Testis (tissue), 2 donors: ENCODE measurements at regions not wholly inside any gene's neighbourhood (a gene's known extent, or its start where the extent isn't known, plus 50 kb on each side); places are given as distances from the start of the nearest gene placed in this dataset.

Experiments
- POLR2A ChIP-seq: fragments of 450-650 bp; IDR thresholded peaks from one replicate; pipeline ENCODE4 v1.6.1; 2017; ENCODE audit warnings: antibody characterized with exemption, mild to moderate bottlenecking, moderate library complexity
- TF ChIP-seq, protein P1 (sequence below), 3 experiments: fragments of 450-650 bp in 2 of 3; fragments of 200-600 bp in 1 of 3; sonication (generic) in 1 of 3; IDR thresholded peaks; one replicate each; pipeline ENCODE4 v1.5.1; 2016 to 2019; ENCODE audit warnings: antibody characterized with exemption in 3 of 3, mild to moderate bottlenecking in 2 of 3, moderate library complexity in 1 of 3

GRCh38 chr7:18434171-18434570 is 61.4 kb upstream of the HDAC9 start:
- TF ChIP-seq, protein P1, sequence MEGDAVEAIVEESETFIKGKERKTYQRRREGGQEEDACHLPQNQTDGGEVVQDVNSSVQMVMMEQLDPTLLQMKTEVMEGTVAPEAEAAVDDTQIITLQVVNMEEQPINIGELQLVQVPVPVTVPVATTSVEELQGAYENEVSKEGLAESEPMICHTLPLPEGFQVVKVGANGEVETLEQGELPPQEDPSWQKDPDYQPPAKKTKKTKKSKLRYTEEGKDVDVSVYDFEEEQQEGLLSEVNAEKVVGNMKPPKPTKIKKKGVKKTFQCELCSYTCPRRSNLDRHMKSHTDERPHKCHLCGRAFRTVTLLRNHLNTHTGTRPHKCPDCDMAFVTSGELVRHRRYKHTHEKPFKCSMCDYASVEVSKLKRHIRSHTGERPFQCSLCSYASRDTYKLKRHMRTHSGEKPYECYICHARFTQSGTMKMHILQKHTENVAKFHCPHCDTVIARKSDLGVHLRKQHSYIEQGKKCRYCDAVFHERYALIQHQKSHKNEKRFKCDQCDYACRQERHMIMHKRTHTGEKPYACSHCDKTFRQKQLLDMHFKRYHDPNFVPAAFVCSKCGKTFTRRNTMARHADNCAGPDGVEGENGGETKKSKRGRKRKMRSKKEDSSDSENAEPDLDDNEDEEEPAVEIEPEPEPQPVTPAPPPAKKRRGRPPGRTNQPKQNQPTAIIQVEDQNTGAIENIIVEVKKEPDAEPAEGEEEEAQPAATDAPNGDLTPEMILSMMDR (IDR thresholded peaks at IDR 0.05) = no peak
- no peak for TF ChIP-seq POLR2A
